Neural progenitor cell (in vitro differentiated cells): ENCODE measurements at regions not wholly inside any gene's neighbourhood (a gene's known extent, or its start where the extent isn't known, plus 50 kb on each side); places are given as distances from the start of the nearest gene placed in this dataset.

ENCODE experiments used
- CTCF ChIP-seq: fragments of 200-600 bp; sonication (generic); IDR thresholded peaks from 2 replicates; pipeline ENCODE4 v1.5.1; 2017; ENCODE audit warnings: antibody characterized with exemption, mild to moderate bottlenecking
- EZH2 ChIP-seq: fragments of 200-600 bp; sonication (generic); IDR thresholded peaks from 2 replicates; pipeline ENCODE4 v1.6.1; 2017; ENCODE audit warnings: antibody characterized with exemption, mild to moderate bottlenecking, moderate library complexity

GRCh38 chr6:44635486-44635885, 248.0 kb downstream of the CDC5L start:
- TF ChIP-seq CTCF (no peak), EZH2 (no peak)
